HepG2 (cell line): ENCODE measurements at regions not wholly inside any gene's neighbourhood (a gene's known extent, or its start where the extent isn't known, plus 50 kb on each side); places are given as distances from the start of the nearest gene placed in this dataset.

Source experiments
- ASH2L ChIP-seq: fragments of 300-600, 200-600 bp; sonication (generic); IDR thresholded peaks from 2 replicates; pipeline ENCODE4 v1.7.0; 2017; ENCODE audit warnings: low read depth, mild to moderate bottlenecking, moderate library complexity, mixed read lengths, low read length; ENCODE audit not compliant: insufficient read length
- IRF9 ChIP-seq: sonication (generic); formaldehyde crosslinking; IDR thresholded peaks from 2 replicates; pipeline ENCODE4 v1.8.0; 2022; ENCODE audit warnings: missing genetic modification reagents, mild to moderate bottlenecking, borderline replicate concordance
- MAFK ChIP-seq, 2 experiments: IDR thresholded peaks in 1 of 2; conservative IDR thresholded peaks in 1 of 2; 2 replicates each; pipeline ENCODE4 v1.6.1; 2011; ENCODE audit warnings: improper control_type of control experiment in 2 of 2, low read length in 2 of 2
- POLR2AphosphoS5 ChIP-seq: IDR thresholded peaks from 2 replicates; pipeline ENCODE4 v1.6.1; 2012; ENCODE audit warnings: low read depth, low read length
- RAD21 ChIP-seq: fragments of 450-650 bp; formaldehyde crosslinking; IDR thresholded peaks from 2 replicates; pipeline ENCODE4 v1.5.0; 2020; ENCODE audit warnings: mild to moderate bottlenecking
- RARA ChIP-seq: IDR thresholded peaks from 2 replicates; pipeline ENCODE4 v1.6.1; 2016; ENCODE audit warnings: missing genetic modification reagents, missing compliant biosample characterization
- SIX1 ChIP-seq: sonication (generic); formaldehyde crosslinking; IDR thresholded peaks from 2 replicates; pipeline ENCODE4 v1.4.0; 2020; ENCODE audit warnings: missing genetic modification reagents, borderline replicate concordance
- SKIL ChIP-seq: sonication (generic); formaldehyde crosslinking; IDR thresholded peaks from 2 replicates; pipeline ENCODE4 v1.8.0; 2022; ENCODE audit warnings: missing genetic modification reagents, mild to moderate bottlenecking, moderate library complexity, borderline replicate concordance
- WIZ ChIP-seq: sonication (generic); formaldehyde crosslinking; IDR thresholded peaks from 2 replicates; pipeline ENCODE4 v1.5.1; 2020; ENCODE audit warnings: mild to moderate bottlenecking, missing genetic modification reagents
- ZNF142 ChIP-seq: sonication (generic); formaldehyde crosslinking; IDR thresholded peaks from 2 replicates; pipeline ENCODE4 v1.4.0; 2020; ENCODE audit warnings: missing genetic modification reagents
- ZNF484 ChIP-seq: sonication (generic); formaldehyde crosslinking; IDR thresholded peaks from 2 replicates; pipeline ENCODE4 v1.5.1; 2020; ENCODE audit warnings: mild to moderate bottlenecking, low read depth, missing genetic modification reagents, borderline replicate concordance
- ZNF510 ChIP-seq: sonication (generic); formaldehyde crosslinking; IDR thresholded peaks from 2 replicates; pipeline ENCODE4 v1.4.0; 2020; ENCODE audit warnings: low read depth, mild to moderate bottlenecking, missing genetic modification reagents
- ZNF616 ChIP-seq: sonication (generic); formaldehyde crosslinking; IDR thresholded peaks from 2 replicates; pipeline ENCODE4 v1.5.0; 2020; ENCODE audit warnings: low read depth, mild to moderate bottlenecking, missing genetic modification reagents
- ZNF670 ChIP-seq: sonication (generic); formaldehyde crosslinking; IDR thresholded peaks from 2 replicates; pipeline ENCODE4 v1.8.0; 2022; ENCODE audit warnings: mild to moderate bottlenecking, missing genetic modification reagents, borderline replicate concordance

- peak in 1 of 2 experiments; percentile 40; a peak in 1 of 4 replicates for TF ChIP-seq MAFK (conservative IDR thresholded peaks at IDR 0.05 in 1 of 2, IDR thresholded peaks at IDR 0.05 in 1 of 2; ENCODE audit: low read length in 2 of 2)
- no peak for TF ChIP-seq ZNF670 (CRISPR knock-in tag)
- no peak for TF ChIP-seq SKIL (CRISPR knock-in tag)
- TF ChIP-seq SIX1 (CRISPR knock-in tag) = peak; percentile 70; the same call in 1 of the 2 replicates
- TF ChIP-seq WIZ (CRISPR knock-in tag) = no peak
- TF ChIP-seq ZNF510 (CRISPR knock-in tag) = no peak
- peak; percentile 54 for TF ChIP-seq RAD21 (CRISPR knock-in tag)
- TF ChIP-seq IRF9 (CRISPR knock-in tag) = no peak
- no peak for TF ChIP-seq RARA (CRISPR knock-in tag)
- TF ChIP-seq POLR2AphosphoS5 = no peak
- TF ChIP-seq ASH2L = peak; percentile 47
- TF ChIP-seq ZNF142 (CRISPR knock-in tag) = no peak
- no peak for TF ChIP-seq ZNF616 (CRISPR knock-in tag)
- TF ChIP-seq ZNF484 (CRISPR knock-in tag) = no peak
Measured at GRCh38 chr20:59515013-59515905, 89.1 kb upstream of the PHACTR3 start (continued).
